Testis (tissue), 2 donors: ENCODE measurements at regions not wholly inside any gene's neighbourhood (a gene's known extent, or its start where the extent isn't known, plus 50 kb on each side); places are given as distances from the start of the nearest gene placed in this dataset.
A peak's percentile ranks its signal among the peaks of the same experiment; 100 is the strongest.
"Not testable (repeated sequence)": the region's sequence is repeated elsewhere in the genome, so short reads cannot be mapped to it uniquely, and the experiment has no call there.

Experiments
- DNase-seq: peaks from one replicate; pipeline ENCODE4 v3.0.0-alpha.2; 2019
- H3K27ac ChIP-seq, 2 donors: fragments of 200-600 bp; sonication (generic); one replicate each; pipeline ENCODE4 v1.5.1; 2019
- H3K27me3 ChIP-seq: fragments of 200-600 bp; sonication (generic); one replicate; pipeline ENCODE4 v1.5.1; 2019
- H3K36me3 ChIP-seq: fragments of 200-600 bp; sonication (generic); one replicate; pipeline ENCODE4 v1.5.1; 2017; ENCODE audit warnings: low read depth; ENCODE audit errors: missing control alignments
- H3K4me1 ChIP-seq: fragments of 200-600 bp; sonication (generic); one replicate; pipeline ENCODE4 v1.5.1; 2019
- H3K4me3 ChIP-seq, 2 donors: fragments of 200-600 bp; sonication (generic); one replicate each; pipeline ENCODE4 v1.5.1; 2017 to 2019
- H3K9me3 ChIP-seq: fragments of 200-600 bp; sonication (generic); one replicate; pipeline ENCODE4 v1.5.1; 2017
- CTCF ChIP-seq, 3 experiments: fragments of 450-650 bp in 2 of 3; fragments of 200-600 bp in 1 of 3; sonication (generic) in 1 of 3; IDR thresholded peaks; one replicate each; pipeline ENCODE4 v1.5.1; 2016 to 2019; ENCODE audit warnings: antibody characterized with exemption in 3 of 3, mild to moderate bottlenecking in 2 of 3, moderate library complexity in 1 of 3
- POLR2A ChIP-seq: fragments of 450-650 bp; IDR thresholded peaks from one replicate; pipeline ENCODE4 v1.6.1; 2017; ENCODE audit warnings: antibody characterized with exemption, mild to moderate bottlenecking, moderate library complexity
- WGBS, 2 donors: methylation state at CpG; one replicate each; pipeline ENCODE4 v1.1.5; 2018; 5-methylcytosine and 5-hydroxymethylcytosine counted together
- intact Hi-C: fragments of 100-400 bp; cut with DNase I; formaldehyde crosslinking; loops from one replicate; pipeline ENCODE4 v1.15.1; 2023; ENCODE audit warnings: low total_unique reads

- intact Hi-C loops, result no loop called here
- H3K4me1 ChIP-seq, result no peaks in the 10 kb centered on the region
- 87 to 90% methylated on average over 1 of the region's 1 CpG for WGBS, 2 donors
- no peak overlapping the region for H3K4me3 ChIP-seq
- H3K27me3 ChIP-seq, result no peaks in the 10 kb centered on the region
- no peaks in the 10 kb centered on the region for H3K36me3 ChIP-seq
- H3K9me3 ChIP-seq, result no peaks in the 10 kb centered on the region
- no peak overlapping the region for H3K27ac ChIP-seq
- DNase-seq, result no peak
- TF ChIP-seq CTCF (IDR thresholded peaks at IDR 0.05), result no peak
- TF ChIP-seq POLR2A, result no peak
Observed at GRCh38 chr3:156038869-156039268, 81.5 kb upstream of the KCNAB1 start.

GRCh38 chr3:156040041-156040440 is 80.3 kb upstream of the KCNAB1 start:
- intact Hi-C loops, result no loop called here
- DNase-seq, result no peak
- TF ChIP-seq POLR2A (no peak), CTCF (IDR thresholded peaks at IDR 0.05) (no peak)
- Histone ChIP-seq H3K4me3 (no peak overlapping the region), H3K27me3 (no peaks in the 10 kb centered on the region), H3K9me3 (no peaks in the 10 kb centered on the region), H3K36me3 (no peaks in the 10 kb centered on the region), H3K4me1 (no peaks in the 10 kb centered on the region), H3K27ac (no peak overlapping the region)
- WGBS, 2 donors, result 79 to 82% methylated on average over 1 of the region's 1 CpG

GRCh38 chr3:156041216-156041841 is 79.0 kb upstream of the KCNAB1 start:
- 71 to 89% methylated on average over 3 to 34 of the region's 36 CpGs for WGBS, 2 donors
- H3K36me3 ChIP-seq, H3K9me3 ChIP-seq, H3K27me3 ChIP-seq, H3K27ac ChIP-seq, H3K4me1 ChIP-seq, intact Hi-C loops, DNase-seq: not testable (repeated sequence)
- H3K4me3 ChIP-seq, result peak overlapping the region; percentile 5 to 39

GRCh38 chr3:156041856-156042255 is 78.5 kb upstream of the KCNAB1 start:
- peak; percentile 76 for DNase-seq
- H3K4me1 ChIP-seq, H3K9me3 ChIP-seq, H3K36me3 ChIP-seq, H3K27ac ChIP-seq, H3K27me3 ChIP-seq, intact Hi-C loops: not testable (repeated sequence)
- H3K4me3 ChIP-seq, result peak overlapping the region; percentile 31 to 39
- 58 to 86% methylated on average over 7 of the region's 7 CpGs for WGBS, 2 donors

GRCh38 chr3:156043832-156044633 is 76.3 kb upstream of the KCNAB1 start:
- H3K36me3 ChIP-seq, intact Hi-C loops, H3K27me3 ChIP-seq, H3K9me3 ChIP-seq, H3K4me3 ChIP-seq, H3K4me1 ChIP-seq, H3K27ac ChIP-seq: not testable (repeated sequence)
- peak; percentile 76 for DNase-seq
- TF ChIP-seq CTCF (IDR thresholded peaks at IDR 0.05), result peak; percentile 58 to 82 (median 77)
- WGBS, 2 donors, result 45 to 48% methylated on average over 16 to 17 of the region's 17 CpGs

GRCh38 chr3:156044634-156044975 is 75.8 kb upstream of the KCNAB1 start:
- 93 to 95% methylated on average over 3 to 13 of the region's 13 CpGs for WGBS, 2 donors
- H3K4me3 ChIP-seq, result no peak overlapping the region
- intact Hi-C loops, result no loop called here
- no peaks in the 10 kb centered on the region for H3K27me3 ChIP-seq
- no peak overlapping the region for H3K27ac ChIP-seq
- no peaks in the 10 kb centered on the region for H3K4me1 ChIP-seq
- no peaks in the 10 kb centered on the region for H3K36me3 ChIP-seq
- no peaks in the 10 kb centered on the region for H3K9me3 ChIP-seq
- DNase-seq, result no peak
- TF ChIP-seq CTCF (IDR thresholded peaks at IDR 0.05) (no peak), POLR2A (no peak)

GRCh38 chr3:156048483-156048882 is 71.9 kb upstream of the KCNAB1 start:
- 92 to 99% methylated on average over 3 of the region's 3 CpGs for WGBS, 2 donors
- H3K4me1 ChIP-seq, H3K27ac ChIP-seq, DNase-seq, H3K4me3 ChIP-seq, H3K27me3 ChIP-seq, H3K36me3 ChIP-seq, intact Hi-C loops, H3K9me3 ChIP-seq: not testable (repeated sequence)
